RCC 7860 (cell line): ENCODE measurements at regions not wholly inside any gene's neighbourhood (a gene's known extent, or its start where the extent isn't known, plus 50 kb on each side); places are given as distances from the start of the nearest gene placed in this dataset.

Experiments used
- DNase-seq: peaks from one replicate; pipeline ENCODE4 v3.0.0-alpha.2; 2015; ENCODE audit warnings: low spot score
- FAIRE-seq: peaks from 2 replicates; lab custom pipeline; 2012; peaks lifted over from hg19 to GRCh38; lab: Jason Lieb, UNC

- peak; percentile 97 for DNase-seq
- FAIRE-seq, result peak; percentile 91
Observed at GRCh38 chr2:120453635-120453998, 107.7 kb downstream of the INHBB start.

- FAIRE-seq, result peak; percentile 61
- peak; percentile 85 for DNase-seq
Observed at GRCh38 chr2:120454654-120455385, 108.9 kb downstream of the INHBB start.

GRCh38 chr2:120455390-120455789 is 109.5 kb downstream of the INHBB start:
- DNase-seq (no peak), FAIRE-seq (no peak)

GRCh38 chr2:120456867-120457266 is 110.9 kb downstream of the INHBB start:
- FAIRE-seq (no peak), DNase-seq (no peak)

GRCh38 chr2:120460511-120460910 is 114.6 kb downstream of the INHBB start:
- no peak for FAIRE-seq

DNA sequence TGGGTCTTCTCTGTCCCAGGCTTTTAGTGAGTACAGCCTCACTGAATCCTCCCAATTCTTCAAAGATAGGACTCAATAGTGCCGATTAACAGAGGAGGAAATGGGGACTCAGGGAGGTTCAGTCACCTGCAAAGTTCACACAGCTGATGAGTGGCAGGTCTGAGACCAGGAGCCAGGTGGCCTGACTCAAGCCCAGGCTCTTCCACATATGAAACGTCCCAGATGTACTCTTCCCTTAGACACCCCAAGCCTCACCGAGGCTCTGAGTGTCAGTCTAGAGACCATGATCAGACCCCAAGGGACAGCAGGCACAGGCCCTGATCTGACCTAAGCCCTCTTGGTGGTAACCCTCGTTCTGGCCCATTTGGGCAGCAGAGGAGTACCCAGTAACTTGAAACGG is 115.2 kb downstream of the INHBB start:
- FAIRE-seq (no peak), DNase-seq (no peak)

More at GRCh38 chr2:120460511-120460910, 114.6 kb downstream of the INHBB start:
- DNase-seq, result no peak

DNA sequence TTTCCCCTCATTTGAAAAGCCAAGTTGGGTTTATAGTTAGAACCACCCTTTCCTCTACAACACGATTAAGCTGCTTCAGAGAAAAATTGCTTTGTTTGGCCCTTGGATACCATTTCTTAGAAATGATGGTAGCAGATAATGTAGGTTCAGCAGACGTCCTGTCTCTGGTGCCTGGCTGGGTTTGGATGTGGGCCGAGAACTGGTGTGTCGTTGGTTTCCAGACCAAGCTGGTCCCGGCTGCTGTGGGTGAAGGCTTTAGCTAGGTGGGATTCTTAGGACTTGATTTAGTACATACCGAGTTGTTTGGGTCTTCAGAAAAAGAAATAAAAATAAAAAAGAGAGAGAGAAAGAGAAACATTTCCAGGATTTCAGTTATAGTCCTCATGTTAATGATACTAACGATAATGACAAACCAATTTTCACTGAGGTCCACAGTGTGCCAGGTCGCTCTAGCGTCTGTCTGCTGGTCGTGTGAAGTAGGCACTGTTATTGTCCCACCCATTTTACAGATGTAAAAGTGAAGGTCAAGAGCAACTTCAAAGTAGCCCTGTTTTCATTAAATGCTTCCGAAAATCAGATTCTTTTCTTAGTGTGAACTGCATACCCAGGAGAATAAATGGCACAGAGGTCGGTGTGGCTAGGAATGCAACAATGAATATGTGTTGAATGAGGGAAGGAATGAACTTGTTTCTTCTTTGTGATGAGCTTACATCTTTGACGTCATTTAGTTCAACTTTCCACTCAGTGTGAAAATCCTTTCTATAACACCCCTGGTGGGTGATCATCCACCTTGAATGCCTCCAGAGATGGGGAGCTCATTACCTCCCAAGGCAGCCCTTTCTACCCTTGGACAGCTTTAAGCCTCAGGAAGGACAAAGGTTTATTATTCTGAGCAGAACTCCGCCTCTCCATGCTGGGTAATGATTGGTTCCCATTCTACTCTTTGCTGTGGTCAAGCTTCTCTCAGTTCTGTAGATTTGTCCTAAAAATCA is 115.9 kb downstream of the INHBB start:
- FAIRE-seq (no peak), DNase-seq (no peak)

- FAIRE-seq (no peak), DNase-seq (no peak)
Observed at GRCh38 chr2:120463527-120463926, 117.6 kb downstream of the INHBB start.

DNA sequence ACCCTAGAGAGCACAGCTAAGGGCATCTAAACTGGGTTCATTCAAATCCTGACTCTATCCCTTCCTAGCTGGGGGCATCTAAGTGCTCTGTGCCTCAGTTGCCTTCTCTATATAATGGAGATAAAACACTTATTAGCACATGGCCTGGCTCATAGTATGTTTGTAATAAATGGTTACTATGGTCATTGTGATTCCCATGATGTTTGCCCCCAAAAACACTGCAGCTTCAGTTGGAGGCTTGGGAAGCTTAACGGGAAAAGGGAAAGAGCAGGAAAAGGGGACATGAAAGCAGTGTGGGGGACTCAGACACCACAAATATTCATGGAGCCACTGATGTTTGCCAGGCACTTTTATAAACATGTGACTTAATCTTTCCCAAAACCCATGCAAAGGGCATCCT is 118.1 kb downstream of the INHBB start:
- DNase-seq, result no peak
- FAIRE-seq, result no peak

- peak; percentile 54 for DNase-seq
- no peak for FAIRE-seq
Observed at GRCh38 chr2:120464448-120464931, 118.6 kb downstream of the INHBB start.

DNA sequence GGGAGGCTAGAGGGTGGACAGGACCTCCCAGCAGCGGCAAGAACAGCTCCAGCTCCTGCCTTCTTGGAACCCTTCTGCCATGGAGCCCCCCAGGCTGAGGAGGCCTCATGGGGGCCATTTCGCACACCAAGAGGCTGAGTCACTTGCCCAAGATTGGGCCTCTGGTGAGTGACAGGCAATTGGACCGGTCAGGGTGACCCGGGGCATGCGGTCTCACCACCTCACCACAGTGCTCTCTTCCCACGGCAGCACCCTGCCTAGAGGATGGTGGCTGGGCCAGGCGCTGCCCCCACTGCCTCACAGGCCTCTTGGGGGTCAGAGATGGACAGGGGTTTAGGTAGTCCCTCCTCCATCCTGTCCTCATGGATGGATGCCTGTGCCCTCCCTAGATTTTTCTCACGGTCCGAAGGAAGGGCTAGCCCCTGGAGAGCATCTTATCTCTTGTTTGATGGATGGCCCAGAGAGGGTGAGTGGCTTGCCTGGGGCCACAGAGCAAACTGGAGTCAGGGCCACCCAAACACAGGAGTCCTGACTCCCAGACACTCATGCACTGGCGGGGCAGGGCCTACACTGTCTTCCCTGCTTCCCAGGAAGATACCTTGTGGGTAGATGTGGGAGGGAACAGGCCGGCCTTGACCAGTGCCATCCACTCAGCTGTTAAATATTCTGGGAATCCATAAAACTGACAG is 119.2 kb downstream of the INHBB start:
- no peak for DNase-seq
- FAIRE-seq, result no peak

DNA sequence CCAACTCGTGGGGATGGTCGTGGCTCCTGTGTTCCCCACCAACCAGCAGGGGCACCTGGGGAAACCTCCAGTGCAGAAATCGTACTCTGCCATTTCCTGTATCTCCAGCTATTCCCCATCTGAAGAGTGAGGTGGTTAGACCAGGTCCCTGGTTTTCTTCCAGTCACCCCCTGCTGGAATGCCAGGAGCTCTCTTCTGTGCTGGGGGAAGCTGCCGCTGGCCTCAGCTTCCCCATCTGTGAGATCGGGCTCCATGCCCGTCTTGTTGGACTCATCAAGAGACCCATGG is 119.7 kb downstream of the INHBB start:
- no peak for FAIRE-seq
- DNase-seq, result no peak

- no peak for DNase-seq
- FAIRE-seq, result no peak
Observed at GRCh38 chr2:120465989-120466703, 120.2 kb downstream of the INHBB start.

- DNase-seq (no peak), FAIRE-seq (no peak)
Observed at GRCh38 chr2:120466704-120467054, 120.7 kb downstream of the INHBB start.

DNA sequence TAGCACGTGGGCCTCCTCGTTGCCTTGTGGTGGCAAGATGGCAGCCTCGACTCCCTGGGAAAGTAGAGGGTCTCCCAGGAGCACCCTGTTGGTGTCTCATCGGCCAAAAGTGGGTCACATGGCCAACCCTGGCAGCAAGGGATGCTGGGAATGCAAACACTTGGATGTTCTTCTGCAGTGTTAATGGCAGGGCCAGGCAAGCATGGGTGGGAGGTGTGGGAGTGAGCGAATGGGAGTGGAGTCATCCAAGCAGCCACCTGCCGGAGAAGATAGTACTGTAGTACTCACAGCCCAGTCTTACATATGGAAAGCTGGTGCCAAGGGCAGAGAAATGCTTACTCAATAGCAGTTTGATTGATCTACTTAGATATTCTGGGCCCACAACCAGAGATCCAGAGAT is 122.2 kb downstream of the INHBB start:
- DNase-seq (no peak), FAIRE-seq (no peak)

DNA sequence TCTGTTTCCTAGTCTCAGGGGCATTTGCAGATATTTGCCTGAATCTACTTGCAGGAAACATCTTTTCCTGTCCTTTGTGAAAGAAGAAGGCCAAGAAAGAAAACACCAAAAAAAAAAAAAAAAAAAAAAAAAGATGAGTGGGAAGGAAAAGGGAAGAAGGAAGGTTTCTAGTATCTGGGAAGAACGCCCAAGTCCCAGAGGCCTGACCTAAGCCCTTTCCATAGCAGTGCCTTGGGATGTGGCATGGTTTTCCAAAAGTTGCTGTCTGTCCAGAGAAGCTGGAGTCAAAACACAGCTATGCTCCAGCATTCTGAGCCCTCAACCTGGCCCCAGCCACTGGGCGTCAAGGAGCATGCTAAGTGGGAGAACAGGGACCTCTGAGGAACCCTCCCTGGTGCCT is 123.5 kb downstream of the INHBB start:
- FAIRE-seq (no peak), DNase-seq (no peak)

GRCh38 chr2:120470041-120470965 is 124.4 kb downstream of the INHBB start:
- DNase-seq, result peak; percentile 80
- no peak for FAIRE-seq

- no peak for DNase-seq
- no peak for FAIRE-seq
Observed at GRCh38 chr2:120471166-120471565, 125.2 kb downstream of the INHBB start.

DNA sequence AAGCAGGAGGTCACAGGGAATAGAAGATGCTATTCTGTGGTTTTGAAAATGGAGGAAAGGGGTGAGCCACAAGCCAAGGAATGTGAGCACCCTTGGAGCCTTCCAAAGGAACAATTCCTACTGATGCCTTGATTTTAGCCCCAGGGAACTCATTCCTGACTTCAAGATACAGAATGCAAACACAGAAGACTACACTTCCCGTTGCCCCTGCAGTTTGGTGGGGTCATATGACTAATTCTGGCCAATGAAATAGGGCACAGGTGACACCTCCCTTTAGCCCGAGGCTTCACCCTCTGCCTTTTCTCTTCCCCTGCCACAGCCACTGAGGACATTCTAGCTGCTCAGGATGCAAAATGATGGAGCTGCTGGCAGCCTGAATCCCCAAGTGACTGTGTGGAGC is 126.1 kb downstream of the INHBB start:
- DNase-seq (no peak), FAIRE-seq (no peak)

DNA sequence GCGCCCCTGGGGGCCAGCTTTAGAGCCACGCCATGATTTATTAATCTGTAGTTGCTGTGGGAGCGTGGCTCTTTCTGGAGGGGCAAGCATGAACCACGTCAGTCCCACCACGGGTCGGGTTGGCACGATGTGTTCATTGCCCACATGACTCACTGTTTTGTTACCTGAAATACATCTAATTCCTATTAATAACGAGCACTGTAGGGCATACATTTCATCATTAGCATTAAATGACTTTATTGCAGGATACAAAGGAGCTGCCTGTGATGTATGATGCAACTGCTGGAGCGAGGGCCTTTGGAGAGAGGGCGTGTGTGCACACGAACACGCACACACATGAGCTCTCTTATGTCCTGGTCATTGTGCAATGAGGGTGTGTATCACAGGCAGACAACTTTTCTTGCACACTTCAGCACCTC is 127.0 kb downstream of the INHBB start:
- DNase-seq (no peak), FAIRE-seq (no peak)
